ENCODE measurements at regions not wholly inside any gene's neighbourhood (a gene's known extent, or its start where the extent isn't known, plus 50 kb on each side); places are given as distances from the start of the nearest gene placed in this dataset.

DNA sequence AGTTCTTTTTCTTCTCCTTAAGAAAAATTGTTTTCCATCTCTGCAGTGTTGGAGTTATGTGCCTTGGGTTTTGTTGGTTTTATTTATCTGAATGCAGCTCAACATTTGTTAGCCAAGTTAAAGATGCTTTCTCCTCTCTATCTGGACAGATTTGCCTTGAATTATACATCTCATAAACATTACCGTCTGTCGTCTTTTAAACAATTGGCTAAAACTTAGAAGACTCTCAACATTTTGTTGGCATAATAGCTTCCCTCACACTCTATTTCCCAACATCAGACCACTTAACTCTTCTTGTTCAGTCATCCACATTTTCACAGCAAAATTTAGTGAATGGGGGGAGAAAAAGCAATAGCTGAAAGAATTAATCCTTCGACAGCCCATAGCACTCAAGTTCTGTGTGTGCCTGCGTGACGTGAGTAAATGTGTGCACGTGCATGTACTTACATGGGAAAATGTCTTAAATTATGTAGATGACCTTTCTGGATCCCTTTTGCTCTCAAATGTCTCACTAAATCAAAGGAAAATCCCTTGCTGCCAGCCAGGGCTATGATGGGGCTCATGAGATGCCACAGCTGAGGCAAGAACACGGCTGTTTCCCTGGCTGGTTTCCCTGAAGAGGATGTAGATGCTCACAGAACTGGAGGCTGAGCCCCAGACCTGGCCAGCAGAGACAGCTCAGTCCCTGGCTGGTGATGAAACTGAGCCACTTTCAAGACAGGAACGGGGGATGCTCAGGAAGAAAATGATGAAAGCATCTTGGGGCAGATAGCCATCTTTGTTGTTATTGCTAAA lies 382.2 kb downstream of the FBXW7 start:
- no peak overlapping the region for H3K27ac Mint-ChIP-seq
- no peak overlapping the region for H3K27ac ChIP-seq (ENCODE audit: insufficient read length, low read depth, low read length)
- no peak overlapping the region for H2BK5ac ChIP-seq (ENCODE audit: insufficient read length, low read length)
- no peaks in the 10 kb centered on the region for H3K27me3 ChIP-seq (ENCODE audit: insufficient read depth, low read length)
- no peak overlapping the region for H2AK5ac ChIP-seq (ENCODE audit: insufficient read length, low read length)
- no peaks in the 10 kb centered on the region for H3K4me1 ChIP-seq (ENCODE audit: insufficient read depth, low read length)
- WGBS (ENCODE audit: extremely low coverage, insufficient read length, low lambda C conversion rate), result no CpG with 5 or more reads among the region's 8 CpGs
- H3K4me1 Mint-ChIP-seq, result peaks cover 0 to 6% of the 10 kb centered on the region in 2 experiments; a peak in 2 of 4 replicates
- no peak overlapping the region for H3K4me3 Mint-ChIP-seq
- H4K20me1 ChIP-seq (ENCODE audit: control insufficient read depth, insufficient read depth, insufficient read length), result no peaks in the 10 kb centered on the region
- H3K9ac ChIP-seq (ENCODE audit: extremely low read depth, insufficient read length, low read length), result no peak overlapping the region
- H2BK120ac ChIP-seq (ENCODE audit: low read depth, low read length, poor library complexity, severe bottlenecking), result no peak overlapping the region
- H4K5ac ChIP-seq (ENCODE audit: insufficient read length, low read depth, low read length), result no peak overlapping the region
- H3K36me3 Mint-ChIP-seq (ENCODE audit: insufficient read depth in 1 of 3, low read depth in 3 of 3), result no peaks in the 10 kb centered on the region
- H3K4me2 ChIP-seq (ENCODE audit: insufficient read depth, insufficient read length, low read length), result no peak overlapping the region
- no peak overlapping the region for H2BK15ac ChIP-seq (ENCODE audit: low read depth, low read length)
- no peaks in the 10 kb centered on the region for H3K23me2 ChIP-seq (ENCODE audit: insufficient read length, low read depth, low read length, poor library complexity, severe bottlenecking)
- H3K4ac ChIP-seq (ENCODE audit: low read depth, low read length), result no peak overlapping the region
- H3K18ac ChIP-seq (ENCODE audit: insufficient read length, low read depth, low read length), result no peak overlapping the region
- no peak overlapping the region for H4K8ac ChIP-seq (replicated peaks; ENCODE audit: insufficient read length, low read depth, low read length)
- H2AFZ ChIP-seq (ENCODE audit: low read length), result no peak overlapping the region
- H3K79me1 ChIP-seq (ENCODE audit: insufficient read depth, low read depth, low read length, poor library complexity, severe bottlenecking), result no peaks in the 10 kb centered on the region
- no peak overlapping the region for H2BK12ac ChIP-seq (ENCODE audit: insufficient read length, low read depth, low read length)
- DNase-seq, result no peak
- H2BK20ac ChIP-seq (ENCODE audit: low read depth, low read length, poor library complexity, severe bottlenecking), result no peak overlapping the region
- H3K56ac ChIP-seq (ENCODE audit: insufficient read length, low read depth, low read length), result no peak overlapping the region
- no peak overlapping the region for H4K91ac ChIP-seq (ENCODE audit: insufficient read length, low read depth, low read length)
- H3T11ph ChIP-seq (ENCODE audit: low read length), result no peak overlapping the region
- H3K9me3 ChIP-seq (ENCODE audit: control insufficient read depth, low read depth, low read length), result no peaks in the 10 kb centered on the region
- H3K23ac ChIP-seq (ENCODE audit: insufficient read length, low read depth, low read length), result no peak overlapping the region
- no peaks in the 10 kb centered on the region; a peak in 1 of 5 replicates for H3K9me3 Mint-ChIP-seq
- TF ChIP-seq, protein P1, sequence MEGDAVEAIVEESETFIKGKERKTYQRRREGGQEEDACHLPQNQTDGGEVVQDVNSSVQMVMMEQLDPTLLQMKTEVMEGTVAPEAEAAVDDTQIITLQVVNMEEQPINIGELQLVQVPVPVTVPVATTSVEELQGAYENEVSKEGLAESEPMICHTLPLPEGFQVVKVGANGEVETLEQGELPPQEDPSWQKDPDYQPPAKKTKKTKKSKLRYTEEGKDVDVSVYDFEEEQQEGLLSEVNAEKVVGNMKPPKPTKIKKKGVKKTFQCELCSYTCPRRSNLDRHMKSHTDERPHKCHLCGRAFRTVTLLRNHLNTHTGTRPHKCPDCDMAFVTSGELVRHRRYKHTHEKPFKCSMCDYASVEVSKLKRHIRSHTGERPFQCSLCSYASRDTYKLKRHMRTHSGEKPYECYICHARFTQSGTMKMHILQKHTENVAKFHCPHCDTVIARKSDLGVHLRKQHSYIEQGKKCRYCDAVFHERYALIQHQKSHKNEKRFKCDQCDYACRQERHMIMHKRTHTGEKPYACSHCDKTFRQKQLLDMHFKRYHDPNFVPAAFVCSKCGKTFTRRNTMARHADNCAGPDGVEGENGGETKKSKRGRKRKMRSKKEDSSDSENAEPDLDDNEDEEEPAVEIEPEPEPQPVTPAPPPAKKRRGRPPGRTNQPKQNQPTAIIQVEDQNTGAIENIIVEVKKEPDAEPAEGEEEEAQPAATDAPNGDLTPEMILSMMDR (conservative IDR thresholded peaks at IDR 0.05), result no peak
- H3K14ac ChIP-seq (ENCODE audit: insufficient read depth, low read length), result no peak overlapping the region
- H3K27me3 Mint-ChIP-seq (ENCODE audit: low read depth), result peaks cover 2% of the 10 kb centered on the region
- no peaks in the 10 kb centered on the region for H3K79me2 ChIP-seq (ENCODE audit: insufficient read depth, low read length)
